C4-2B (cell line): ENCODE measurements at regions not wholly inside any gene's neighbourhood (a gene's known extent, or its start where the extent isn't known, plus 50 kb on each side); places are given as distances from the start of the nearest gene placed in this dataset.
A peak's percentile ranks its signal among the peaks of the same experiment; 100 is the strongest.

Experiments
- H3K27ac ChIP-seq: fragments of 450-650 bp; 2 replicates; pipeline ENCODE4 v1.5.1; 2017
- ZFX ChIP-seq: fragments of 450-650 bp; IDR thresholded peaks from 2 replicates; pipeline ENCODE4 v1.6.1; 2017
- TF ChIP-seq, protein P1 (sequence below): fragments of 450-650 bp; conservative IDR thresholded peaks from 2 replicates; pipeline ENCODE4 v1.5.1; 2017; ENCODE audit warnings: mild to moderate bottlenecking

DNA sequence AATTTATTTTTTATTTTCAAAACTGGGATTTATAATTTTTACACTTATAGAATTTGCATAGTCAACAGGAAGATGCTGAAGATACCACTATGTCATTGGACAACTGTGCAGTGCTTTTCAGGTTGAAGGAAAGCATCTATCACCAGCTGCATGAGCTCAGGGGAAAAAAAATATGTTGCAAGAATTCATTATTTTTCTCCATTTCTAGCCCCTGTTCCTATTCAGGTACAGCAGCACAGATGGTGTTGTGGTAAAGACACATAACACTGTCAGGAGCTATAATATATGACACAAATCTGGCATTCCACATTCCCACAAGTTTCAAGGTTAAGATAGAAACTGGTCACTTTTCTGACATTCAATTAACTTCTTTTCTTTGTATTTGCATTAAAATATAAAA, 1088.6 kb downstream of the MAT2B start:
- TF ChIP-seq, protein P1, sequence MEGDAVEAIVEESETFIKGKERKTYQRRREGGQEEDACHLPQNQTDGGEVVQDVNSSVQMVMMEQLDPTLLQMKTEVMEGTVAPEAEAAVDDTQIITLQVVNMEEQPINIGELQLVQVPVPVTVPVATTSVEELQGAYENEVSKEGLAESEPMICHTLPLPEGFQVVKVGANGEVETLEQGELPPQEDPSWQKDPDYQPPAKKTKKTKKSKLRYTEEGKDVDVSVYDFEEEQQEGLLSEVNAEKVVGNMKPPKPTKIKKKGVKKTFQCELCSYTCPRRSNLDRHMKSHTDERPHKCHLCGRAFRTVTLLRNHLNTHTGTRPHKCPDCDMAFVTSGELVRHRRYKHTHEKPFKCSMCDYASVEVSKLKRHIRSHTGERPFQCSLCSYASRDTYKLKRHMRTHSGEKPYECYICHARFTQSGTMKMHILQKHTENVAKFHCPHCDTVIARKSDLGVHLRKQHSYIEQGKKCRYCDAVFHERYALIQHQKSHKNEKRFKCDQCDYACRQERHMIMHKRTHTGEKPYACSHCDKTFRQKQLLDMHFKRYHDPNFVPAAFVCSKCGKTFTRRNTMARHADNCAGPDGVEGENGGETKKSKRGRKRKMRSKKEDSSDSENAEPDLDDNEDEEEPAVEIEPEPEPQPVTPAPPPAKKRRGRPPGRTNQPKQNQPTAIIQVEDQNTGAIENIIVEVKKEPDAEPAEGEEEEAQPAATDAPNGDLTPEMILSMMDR, result no peak
- TF ChIP-seq ZFX, result no peak
- no peak overlapping the region for H3K27ac ChIP-seq

DNA sequence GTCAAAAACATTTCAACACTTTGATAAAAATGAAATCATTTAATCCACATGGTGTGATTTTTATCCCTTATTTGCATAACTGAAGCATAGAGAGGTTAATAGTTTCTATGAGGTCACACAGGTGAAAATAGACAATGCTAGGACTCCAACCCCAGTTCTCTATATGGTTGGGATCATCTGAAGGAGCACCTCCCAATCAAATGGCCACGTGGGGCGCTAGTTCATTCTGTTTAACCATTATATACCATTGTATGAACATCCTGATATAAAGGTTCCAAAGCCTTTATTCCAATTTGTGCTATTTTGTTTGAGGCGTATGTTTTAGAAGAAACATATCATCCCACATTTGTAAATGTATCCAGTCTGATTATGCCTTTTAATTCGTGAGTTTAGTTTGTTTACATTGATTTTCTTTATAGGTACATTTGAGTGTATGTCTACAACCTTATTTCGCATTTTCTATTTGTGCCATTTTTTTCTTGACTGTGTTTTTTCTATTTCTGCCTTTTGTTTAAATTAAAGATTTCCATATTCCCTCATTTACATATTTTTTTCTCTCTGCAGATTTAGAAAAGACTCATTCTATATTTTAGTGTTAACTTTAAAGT, 1092.0 kb downstream of the MAT2B start:
- no peak for TF ChIP-seq ZFX
- TF ChIP-seq, protein P1, result peak; percentile 87

DNA sequence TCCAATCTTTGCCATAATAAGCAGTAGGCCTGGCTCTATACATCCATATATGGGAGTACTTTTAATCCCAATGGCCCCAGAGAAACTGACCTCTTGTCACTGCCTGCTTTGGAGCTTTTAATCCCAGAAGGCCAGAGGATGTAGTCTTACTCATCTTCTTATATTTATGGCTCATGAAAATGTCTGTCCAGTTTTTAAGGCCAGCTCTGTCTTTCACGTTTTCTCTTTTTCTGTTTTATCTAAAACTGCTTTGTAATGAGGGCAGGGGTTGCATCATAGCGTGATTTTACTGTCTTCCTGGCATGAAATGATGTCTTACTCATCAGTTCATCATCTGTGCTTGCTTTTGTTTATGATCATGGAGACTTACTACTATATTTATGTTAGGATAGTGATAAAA, 1094.9 kb downstream of the MAT2B start:
- H3K27ac ChIP-seq, result no peak overlapping the region

More for the DNA sequence above, 1092.0 kb downstream of the MAT2B start:
- H3K27ac ChIP-seq, result no peak overlapping the region

DNA sequence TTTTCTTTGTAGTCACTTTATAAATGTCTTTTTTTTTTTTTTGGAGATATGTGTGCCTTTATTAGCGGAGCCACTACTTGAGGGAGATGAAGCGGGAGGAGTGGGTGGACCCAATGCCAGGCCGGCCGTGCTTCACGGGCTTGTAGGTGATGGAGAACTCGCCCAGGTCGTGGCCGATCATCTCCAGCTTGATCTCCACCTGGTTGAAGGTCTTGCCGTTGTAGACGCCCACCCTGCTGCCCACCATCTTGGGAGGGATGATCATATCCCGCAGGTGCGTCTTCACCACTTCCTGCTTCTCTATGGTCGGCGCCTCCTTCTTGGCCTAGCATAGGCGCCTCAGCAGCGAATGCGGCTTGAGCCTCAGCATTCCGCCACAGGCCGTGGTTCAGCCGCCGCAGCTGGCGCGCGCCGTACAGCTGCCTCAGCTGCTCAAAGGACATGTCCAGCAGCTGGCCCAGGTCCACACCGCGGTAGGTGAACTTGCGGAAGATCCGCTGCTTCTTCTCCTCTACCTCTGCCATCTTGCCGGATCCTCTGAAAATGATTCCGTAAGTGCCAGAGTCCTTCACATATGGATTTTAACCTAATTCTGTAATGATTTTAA, 1095.6 kb downstream of the MAT2B start:
- TF ChIP-seq, protein P1, result no peak
- TF ChIP-seq ZFX, result no peak
- H3K27ac ChIP-seq, result no peak overlapping the region

More for the DNA sequence above, 1094.9 kb downstream of the MAT2B start:
- TF ChIP-seq ZFX, result no peak
- TF ChIP-seq, protein P1, result no peak

DNA sequence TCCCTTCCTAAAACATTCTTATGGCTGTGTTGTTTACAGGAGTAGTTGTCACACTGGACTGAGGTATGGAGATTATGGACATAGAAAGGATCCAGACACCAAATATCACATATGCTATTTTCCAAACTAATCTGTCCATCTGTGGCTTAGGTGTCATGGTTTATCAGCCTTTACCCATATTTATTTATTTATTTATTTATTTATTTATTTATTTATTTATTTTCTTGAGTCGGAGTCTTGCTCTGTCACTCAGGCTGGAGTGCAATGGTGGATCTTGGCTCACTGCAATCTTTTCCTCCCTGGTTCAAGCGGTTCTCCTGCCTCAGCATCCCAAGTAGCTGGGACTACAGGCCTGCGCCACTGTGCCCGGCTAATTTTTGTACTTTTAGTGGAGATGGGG, 1103.1 kb downstream of the MAT2B start:
- no peak for TF ChIP-seq ZFX
- TF ChIP-seq, protein P1, result no peak
- no peak overlapping the region for H3K27ac ChIP-seq

DNA sequence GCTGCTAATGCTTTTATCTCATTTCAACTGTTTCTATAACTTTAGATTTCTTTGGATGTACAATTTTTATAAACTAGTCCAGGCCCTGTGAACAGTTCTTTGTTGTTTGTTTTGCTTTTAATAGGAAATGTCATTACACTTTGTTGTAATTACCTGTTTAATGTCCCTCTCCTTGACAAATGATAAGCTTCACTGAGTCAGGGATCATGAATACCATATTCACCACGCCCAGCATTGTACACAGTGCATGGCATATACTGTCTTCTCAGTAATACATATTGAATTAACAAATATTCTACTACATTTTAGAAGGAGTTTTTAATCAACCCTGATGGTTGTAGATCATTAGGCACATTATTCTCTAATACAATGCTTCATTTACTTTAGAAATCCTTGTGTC, 1105.0 kb downstream of the MAT2B start:
- no peak overlapping the region for H3K27ac ChIP-seq
- no peak for TF ChIP-seq ZFX
- TF ChIP-seq, protein P1, result no peak

DNA sequence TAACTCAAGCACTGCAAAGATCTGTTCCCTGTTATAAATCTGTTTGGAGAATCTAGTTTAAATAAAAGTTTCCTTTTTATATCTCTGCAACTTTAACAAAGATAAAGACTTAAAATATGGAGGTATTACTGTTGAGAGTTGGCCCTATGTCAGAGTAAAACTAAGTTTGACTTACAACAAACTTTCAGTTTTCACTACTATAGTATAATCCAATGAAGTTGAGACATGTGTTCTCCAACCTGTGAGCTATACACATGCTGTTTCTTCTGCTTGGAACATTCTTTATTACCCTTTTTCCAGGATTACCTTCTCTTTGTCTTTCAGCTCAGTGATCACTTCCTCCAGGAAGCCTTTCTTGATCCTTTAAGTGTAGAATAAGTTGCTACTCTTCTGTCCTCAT, 1109.3 kb downstream of the MAT2B start:
- no peak overlapping the region for H3K27ac ChIP-seq
- TF ChIP-seq ZFX, result no peak
- TF ChIP-seq, protein P1, result no peak
